ENCODE measurements at regions not wholly inside any gene's neighbourhood (a gene's known extent, or its start where the extent isn't known, plus 50 kb on each side); places are given as distances from the start of the nearest gene placed in this dataset.

DNA sequence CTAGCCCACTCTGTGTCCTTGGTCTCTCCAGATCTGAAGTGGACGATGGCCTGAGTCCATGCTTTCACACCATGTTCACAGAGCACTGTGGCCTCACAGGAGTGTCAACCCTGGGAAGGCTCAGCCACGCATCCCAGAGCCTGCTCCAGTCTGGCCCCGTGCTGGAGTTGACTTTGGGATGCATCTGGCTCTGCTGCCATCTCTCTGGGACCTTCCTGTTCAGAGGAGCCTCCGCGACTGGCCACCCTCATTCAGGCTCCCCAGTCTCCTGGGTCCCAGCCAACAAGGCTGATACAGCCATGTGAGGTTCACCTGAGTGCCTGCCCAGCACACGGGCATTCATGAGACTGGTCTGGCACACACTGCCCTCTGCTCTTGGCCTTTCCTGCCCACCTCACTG lies 199.7 kb upstream of the RAB6C start:
- H3K27me3 Mint-ChIP-seq (ENCODE audit: insufficient read depth, unreplicated experiment): peaks cover 8% of the 10 kb centered on the region
- POLR2A ChIA-PET: no interaction called here
- H3K4me3 Mint-ChIP-seq (ENCODE audit: unreplicated experiment): no peak overlapping the region
- CTCF ChIA-PET: no interaction called here
- Histone ChIP-seq H3K27me3 (replicated peaks; ENCODE audit: control insufficient read depth, insufficient read depth, low read length) (no peaks in the 10 kb centered on the region), H3K4me3 (ENCODE audit: low read depth, low read length) (no peak overlapping the region), H3K36me3 (ENCODE audit: control insufficient read depth, insufficient read depth, low read length) (no peaks in the 10 kb centered on the region), H3K4me1 (no peaks in the 10 kb centered on the region), H3K9me3 (no peaks in the 10 kb centered on the region; the same call in 1 of the 2 replicates)
- H3K27ac Mint-ChIP-seq (ENCODE audit: unreplicated experiment): no peak overlapping the region
- DNase-seq: no peak
- H3K4me1 Mint-ChIP-seq (ENCODE audit: low read depth, unreplicated experiment): no peaks in the 10 kb centered on the region
- no peaks in the 10 kb centered on the region for H3K36me3 Mint-ChIP-seq (ENCODE audit: insufficient read depth, unreplicated experiment)
- no TSS peak for BruUV-seq (replicated peaks)
- intact Hi-C loops (cut with micrococcal nuclease; ENCODE audit: unreplicated experiment): no loop called here
- TF ChIP-seq CTCF (IDR thresholded peaks at IDR 0.05; ENCODE audit: insufficient read depth in 1 of 2, low read depth in 1 of 2, low read length in 1 of 2, severe bottlenecking in 1 of 2, unreplicated experiment in 1 of 2): no peak
- no peaks in the 10 kb centered on the region for H3K9me3 Mint-ChIP-seq (ENCODE audit: unreplicated experiment)

DNA sequence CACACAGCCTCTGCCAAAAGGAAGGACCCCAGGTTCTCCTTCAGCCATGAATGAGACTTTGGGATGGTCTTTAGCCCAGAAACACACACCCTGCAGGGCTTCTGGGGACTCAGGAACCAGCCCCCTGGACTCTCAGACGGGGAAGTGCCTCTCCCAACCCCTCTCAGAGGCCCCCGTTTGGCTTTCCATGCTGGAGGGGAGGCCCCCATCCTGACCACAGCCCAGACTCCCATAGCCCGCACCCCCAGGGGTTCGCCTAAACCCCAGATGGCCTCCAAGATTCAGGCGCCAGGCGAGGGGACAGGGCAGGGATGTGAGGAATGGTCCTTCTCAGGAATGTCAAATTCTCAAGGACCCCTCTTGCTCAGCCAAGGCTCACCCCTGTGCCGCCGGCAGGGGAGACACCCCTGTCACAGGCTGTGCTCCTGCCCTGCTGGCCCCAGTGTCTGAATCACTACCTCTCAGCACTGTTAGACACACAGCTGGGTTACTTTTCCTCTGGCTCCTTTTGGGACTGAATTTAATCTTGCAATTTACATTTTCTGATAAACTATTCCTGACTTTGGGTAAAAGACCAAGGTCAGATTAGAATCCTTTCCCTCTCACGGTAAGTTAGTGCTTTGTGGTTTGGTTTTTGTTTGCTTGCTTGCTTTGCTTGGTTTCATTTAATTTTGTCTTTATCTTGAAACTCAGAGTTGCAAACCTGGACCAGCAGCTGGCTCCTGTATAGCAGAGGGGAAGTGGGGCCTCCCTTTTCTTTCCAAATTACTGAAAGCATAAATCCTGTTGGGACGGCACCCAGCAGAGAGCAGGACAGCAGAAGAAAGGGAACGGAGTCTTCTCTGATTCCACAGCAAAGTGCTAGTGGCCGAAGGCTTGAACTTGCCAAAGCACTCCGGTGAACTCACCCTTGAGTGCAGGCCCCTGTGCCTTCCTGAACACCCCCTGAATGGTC lies 198.9 kb upstream of the RAB6C start:
- Mint-ChIP-seq H3K27ac (ENCODE audit: unreplicated experiment) (no peak overlapping the region), H3K27me3 (ENCODE audit: insufficient read depth, unreplicated experiment) (peaks cover 8% of the 10 kb centered on the region), H3K36me3 (ENCODE audit: insufficient read depth, unreplicated experiment) (no peaks in the 10 kb centered on the region), H3K4me1 (ENCODE audit: low read depth, unreplicated experiment) (no peaks in the 10 kb centered on the region), H3K4me3 (ENCODE audit: unreplicated experiment) (no peak overlapping the region), H3K9me3 (ENCODE audit: unreplicated experiment) (no peaks in the 10 kb centered on the region)
- TF ChIP-seq CTCF (IDR thresholded peaks at IDR 0.05; ENCODE audit: insufficient read depth in 1 of 2, low read depth in 1 of 2, low read length in 1 of 2, severe bottlenecking in 1 of 2, unreplicated experiment in 1 of 2): no peak
- ChIA-PET POLR2A (no interaction called here), CTCF (no interaction called here)
- H3K4me1 ChIP-seq: no peaks in the 10 kb centered on the region
- no peaks in the 10 kb centered on the region for H3K36me3 ChIP-seq (ENCODE audit: control insufficient read depth, insufficient read depth, low read length)
- no peak for DNase-seq
- no TSS peak for BruUV-seq (replicated peaks)
- H3K27me3 ChIP-seq (replicated peaks; ENCODE audit: control insufficient read depth, insufficient read depth, low read length): no peaks in the 10 kb centered on the region; the same call in 1 of the 2 replicates
- H3K4me3 ChIP-seq (ENCODE audit: low read depth, low read length): no peak overlapping the region
- intact Hi-C loops (cut with micrococcal nuclease; ENCODE audit: unreplicated experiment): no loop called here
- H3K9me3 ChIP-seq: no peaks in the 10 kb centered on the region; the same call in 1 of the 2 replicates

DNA sequence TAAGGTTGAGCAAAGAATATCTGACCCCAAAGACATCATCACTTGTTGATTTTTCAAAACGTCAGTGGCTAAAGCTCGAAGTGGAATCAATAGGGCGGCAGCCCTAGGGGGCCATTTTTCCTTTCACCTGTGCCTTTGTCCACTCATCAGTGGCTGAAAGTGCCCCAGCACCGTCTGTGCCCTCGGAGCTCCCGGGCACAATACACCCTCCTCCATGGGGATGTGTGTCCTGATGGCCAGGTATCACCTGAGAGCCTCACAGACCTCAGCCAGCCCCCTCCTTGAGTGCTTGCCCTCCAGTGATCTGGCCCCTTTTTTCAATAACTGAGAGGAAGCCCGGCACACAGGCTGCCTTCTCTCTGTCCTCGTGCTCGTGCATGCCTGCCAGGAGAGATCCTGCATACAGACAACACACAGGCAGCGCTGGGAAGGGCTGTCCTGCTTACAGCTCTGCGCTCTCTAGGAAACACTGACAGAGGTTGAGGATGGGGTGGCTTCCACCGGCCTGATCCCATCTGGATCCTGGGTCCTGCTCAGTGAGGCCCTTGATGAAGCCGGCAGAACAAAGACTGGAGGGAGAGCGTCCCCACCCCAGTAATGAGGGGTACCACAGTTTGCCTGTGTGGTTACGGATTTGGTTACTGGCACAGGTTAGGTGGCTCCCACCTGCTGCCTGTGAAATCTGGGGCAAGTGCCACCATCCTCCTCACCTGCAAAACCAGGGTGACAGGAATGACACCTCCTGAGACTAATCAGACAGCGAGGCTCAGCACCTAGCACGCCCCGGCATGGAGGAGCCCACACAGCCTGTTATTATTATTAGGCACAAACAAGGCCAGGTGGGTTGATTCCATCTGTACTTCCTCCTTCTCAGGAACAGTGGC lies 197.5 kb upstream of the RAB6C start:
- no peak for TF ChIP-seq CTCF (IDR thresholded peaks at IDR 0.05; ENCODE audit: insufficient read depth in 1 of 2, low read depth in 1 of 2, low read length in 1 of 2, severe bottlenecking in 1 of 2, unreplicated experiment in 1 of 2)
- Mint-ChIP-seq H3K27me3 (ENCODE audit: insufficient read depth, unreplicated experiment) (peaks cover 8% of the 10 kb centered on the region), H3K27ac (ENCODE audit: unreplicated experiment) (no peak overlapping the region), H3K4me1 (ENCODE audit: low read depth, unreplicated experiment) (no peaks in the 10 kb centered on the region), H3K9me3 (ENCODE audit: unreplicated experiment) (no peaks in the 10 kb centered on the region), H3K4me3 (ENCODE audit: unreplicated experiment) (no peak overlapping the region), H3K36me3 (ENCODE audit: insufficient read depth, unreplicated experiment) (no peaks in the 10 kb centered on the region)
- ChIA-PET CTCF (no interaction called here), POLR2A (no interaction called here)
- intact Hi-C loops (cut with micrococcal nuclease; ENCODE audit: unreplicated experiment): no loop called here
- BruUV-seq (replicated peaks): no TSS peak
- Histone ChIP-seq H3K36me3 (ENCODE audit: control insufficient read depth, insufficient read depth, low read length) (no peaks in the 10 kb centered on the region), H3K9me3 (no peaks in the 10 kb centered on the region; the same call in 1 of the 2 replicates), H3K27me3 (replicated peaks; ENCODE audit: control insufficient read depth, insufficient read depth, low read length) (no peaks in the 10 kb centered on the region; the same call in 1 of the 2 replicates), H3K4me1 (no peaks in the 10 kb centered on the region), H3K4me3 (ENCODE audit: low read depth, low read length) (no peak overlapping the region)
- DNase-seq: no peak

All from Caco-2 (cell line).